ENCODE measurements at regions not wholly inside any gene's neighbourhood (a gene's known extent, or its start where the extent isn't known, plus 50 kb on each side); places are given as distances from the start of the nearest gene placed in this dataset.

- no peak for TF ChIP-seq CTCF (IDR thresholded peaks at IDR 0.05; ENCODE audit: low read depth, low read length, poor library complexity, severe bottlenecking)
- TF ChIP-seq EZH2phosphoT487 (IDR thresholded peaks at IDR 0.05; ENCODE audit: borderline replicate concordance, low read length), result no peak
Observed at GRCh38 chr16:5560084-5560483, 462.5 kb upstream of the EEF2KMT start.
